Activated B cell treated with CpG ODN at 0.5 μM for 24 hours (primary cell): ENCODE measurements at regions not wholly inside any gene's neighbourhood (a gene's known extent, or its start where the extent isn't known, plus 50 kb on each side); places are given as distances from the start of the nearest gene placed in this dataset.
"Not testable (repeated sequence)": the region's sequence is repeated elsewhere in the genome, so short reads cannot be mapped to it uniquely, and the experiment has no call there.

Experiments
- ATAC-seq: fragments of 200-7000 bp; cut with Tn5 transposase; one replicate; pipeline ENCODE4 v1.10.0; 2021; ENCODE audit warnings: low read depth, mild to moderate bottlenecking, moderate library complexity
- CTCF ChIA-PET: fragments of 350-600 bp; sonication (Branson Sonifier 250); formaldehyde crosslinking; loops from one replicate; lab custom pipeline; 2021; ENCODE audit warnings: antibody characterized with exemption; lab: Charles Lee
- POLR2A ChIA-PET: fragments of 350-600 bp; sonication (Branson Sonifier 250); formaldehyde crosslinking; loops from one replicate; lab custom pipeline; 2021; ENCODE audit warnings: antibody characterized with exemption; lab: Charles Lee
- DNase-seq: peaks from one replicate; pipeline ENCODE4 v3.0.0; 2022
- H3K27ac Mint-ChIP-seq: one replicate; pipeline ENCODE4 v1.8.0; 2020; ENCODE audit warnings: mixed read lengths
- H3K27me3 Mint-ChIP-seq: one replicate; pipeline ENCODE4 v1.8.0; 2021; ENCODE audit warnings: mixed read lengths
- H3K36me3 Mint-ChIP-seq: one replicate; pipeline ENCODE4 v1.8.0; 2021; ENCODE audit warnings: low read depth, mixed read lengths
- H3K4me1 Mint-ChIP-seq: one replicate; pipeline ENCODE4 v1.8.0; 2021; ENCODE audit warnings: mixed read lengths
- H3K4me3 Mint-ChIP-seq: one replicate; pipeline ENCODE4 v1.8.0; 2020; ENCODE audit warnings: mild to moderate bottlenecking, mixed read lengths
- H3K9me3 Mint-ChIP-seq: one replicate; pipeline ENCODE4 v1.8.0; 2020; ENCODE audit warnings: mixed read lengths
- intact Hi-C: fragments of 100-400 bp; cut with micrococcal nuclease; formaldehyde crosslinking; loops from one replicate; pipeline ENCODE4 v1.15.1; 2024
- TF ChIP-seq, protein P1 (sequence below): fragments of 200-600 bp; IDR thresholded peaks from one replicate; pipeline ENCODE4 v1.8.0; 2022; ENCODE audit warnings: antibody characterized with exemption, mild to moderate bottlenecking

GRCh38 chr5:119966028-119966427, 336.7 kb downstream of the FAM170A start:
- H3K4me3 Mint-ChIP-seq, result no peak overlapping the region
- DNase-seq (no peak), ATAC-seq (no peak)
- no peaks in the 10 kb centered on the region for H3K27me3 Mint-ChIP-seq
- intact Hi-C loops, result no loop called here
- no peaks in the 10 kb centered on the region for H3K36me3 Mint-ChIP-seq
- H3K9me3 Mint-ChIP-seq, result peaks cover 6% of the 10 kb centered on the region
- TF ChIP-seq, protein P1, sequence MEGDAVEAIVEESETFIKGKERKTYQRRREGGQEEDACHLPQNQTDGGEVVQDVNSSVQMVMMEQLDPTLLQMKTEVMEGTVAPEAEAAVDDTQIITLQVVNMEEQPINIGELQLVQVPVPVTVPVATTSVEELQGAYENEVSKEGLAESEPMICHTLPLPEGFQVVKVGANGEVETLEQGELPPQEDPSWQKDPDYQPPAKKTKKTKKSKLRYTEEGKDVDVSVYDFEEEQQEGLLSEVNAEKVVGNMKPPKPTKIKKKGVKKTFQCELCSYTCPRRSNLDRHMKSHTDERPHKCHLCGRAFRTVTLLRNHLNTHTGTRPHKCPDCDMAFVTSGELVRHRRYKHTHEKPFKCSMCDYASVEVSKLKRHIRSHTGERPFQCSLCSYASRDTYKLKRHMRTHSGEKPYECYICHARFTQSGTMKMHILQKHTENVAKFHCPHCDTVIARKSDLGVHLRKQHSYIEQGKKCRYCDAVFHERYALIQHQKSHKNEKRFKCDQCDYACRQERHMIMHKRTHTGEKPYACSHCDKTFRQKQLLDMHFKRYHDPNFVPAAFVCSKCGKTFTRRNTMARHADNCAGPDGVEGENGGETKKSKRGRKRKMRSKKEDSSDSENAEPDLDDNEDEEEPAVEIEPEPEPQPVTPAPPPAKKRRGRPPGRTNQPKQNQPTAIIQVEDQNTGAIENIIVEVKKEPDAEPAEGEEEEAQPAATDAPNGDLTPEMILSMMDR, result no peak
- no peak overlapping the region for H3K27ac Mint-ChIP-seq
- CTCF ChIA-PET, result no interaction called here
- H3K4me1 Mint-ChIP-seq, result no peaks in the 10 kb centered on the region
- POLR2A ChIA-PET, result no interaction called here

- Mint-ChIP-seq H3K4me1 (no peaks in the 10 kb centered on the region), H3K27me3 (no peaks in the 10 kb centered on the region), H3K36me3 (no peaks in the 10 kb centered on the region), H3K9me3 (peaks cover 3% of the 10 kb centered on the region), H3K27ac (no peak overlapping the region), H3K4me3 (no peak overlapping the region)
- ChIA-PET POLR2A (no interaction called here), CTCF (no interaction called here)
- no peak for DNase-seq
- intact Hi-C loops, result no loop called here
- TF ChIP-seq, protein P1, result no peak
- ATAC-seq, result no peak
Measured at GRCh38 chr5:119968690-119969089, 339.3 kb downstream of the FAM170A start.

GRCh38 chr5:119987077-119987476, 357.7 kb downstream of the FAM170A start:
- H3K4me1 Mint-ChIP-seq, CTCF ChIA-PET, intact Hi-C loops, POLR2A ChIA-PET, H3K27me3 Mint-ChIP-seq, H3K36me3 Mint-ChIP-seq, H3K4me3 Mint-ChIP-seq, H3K9me3 Mint-ChIP-seq, DNase-seq, H3K27ac Mint-ChIP-seq, ATAC-seq: not testable (repeated sequence)

DNA sequence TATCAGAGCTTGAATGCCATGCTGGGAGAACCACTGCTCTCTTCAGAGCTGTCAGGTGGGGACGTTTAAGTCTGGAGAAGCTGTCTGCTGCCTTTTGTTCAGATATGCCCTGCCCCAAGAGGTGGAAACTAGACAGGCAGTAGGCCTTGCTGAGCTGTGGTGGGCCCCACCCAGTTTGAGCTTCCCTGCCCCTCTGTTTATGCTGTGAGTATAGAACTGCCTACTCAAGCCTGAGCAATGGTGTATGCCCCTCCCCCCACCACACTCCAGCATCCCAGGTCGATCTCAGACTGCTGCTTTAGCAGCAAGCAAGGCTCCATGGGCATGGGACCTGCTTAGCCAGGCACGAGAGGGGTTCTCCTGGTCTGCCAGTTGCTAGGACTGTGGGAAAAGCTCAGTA, 362.3 kb downstream of the FAM170A start:
- no peaks in the 10 kb centered on the region for H3K4me1 Mint-ChIP-seq
- no peak overlapping the region for H3K4me3 Mint-ChIP-seq
- ChIA-PET POLR2A (no interaction called here), CTCF (no interaction called here)
- H3K36me3 Mint-ChIP-seq, result no peaks in the 10 kb centered on the region
- H3K27me3 Mint-ChIP-seq, result no peaks in the 10 kb centered on the region
- DNase-seq, result no peak
- TF ChIP-seq, protein P1, result no peak
- intact Hi-C loops, result no loop called here
- peaks cover 7% of the 10 kb centered on the region for H3K9me3 Mint-ChIP-seq
- no peak overlapping the region for H3K27ac Mint-ChIP-seq
- no peak for ATAC-seq

GRCh38 chr5:119996128-119996527, 366.8 kb downstream of the FAM170A start:
- Mint-ChIP-seq H3K36me3 (no peaks in the 10 kb centered on the region), H3K9me3 (peaks cover under 1% of the 10 kb centered on the region), H3K4me3 (no peak overlapping the region), H3K27ac (no peak overlapping the region), H3K27me3 (no peaks in the 10 kb centered on the region), H3K4me1 (no peaks in the 10 kb centered on the region)
- ATAC-seq (no peak), DNase-seq (no peak)
- ChIA-PET POLR2A (no interaction called here), CTCF (no interaction called here)
- intact Hi-C loops, result no loop called here
- TF ChIP-seq, protein P1, result no peak

DNA sequence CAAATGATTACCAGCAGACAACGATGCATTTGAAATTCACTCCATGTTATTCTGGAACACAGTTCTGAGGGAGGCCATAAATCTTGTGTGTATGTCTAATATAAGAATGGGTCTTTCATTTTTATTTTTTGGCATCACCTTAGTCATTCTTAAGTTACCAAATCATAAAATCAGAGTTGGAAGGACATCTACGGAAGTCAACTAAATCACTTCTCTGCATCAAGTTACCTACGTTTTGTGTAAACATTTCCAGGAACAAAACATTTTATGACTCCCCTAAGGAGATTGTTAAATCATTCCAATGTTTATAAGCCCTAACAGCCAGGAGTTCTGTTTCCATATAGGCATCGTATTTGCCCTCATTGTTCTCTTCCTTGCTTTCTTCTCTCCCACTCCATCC, 378.2 kb downstream of the FAM170A start:
- Mint-ChIP-seq H3K4me3 (no peak overlapping the region), H3K36me3 (no peaks in the 10 kb centered on the region), H3K27me3 (peaks cover 3% of the 10 kb centered on the region), H3K27ac (no peak overlapping the region), H3K4me1 (no peaks in the 10 kb centered on the region), H3K9me3 (no peaks in the 10 kb centered on the region)
- ChIA-PET POLR2A (no interaction called here), CTCF (no interaction called here)
- TF ChIP-seq, protein P1, result no peak
- DNase-seq (no peak), ATAC-seq (no peak)
- intact Hi-C loops, result no loop called here
